Endothelial cell of umbilical vein (primary cell): ENCODE measurements at regions not wholly inside any gene's neighbourhood (a gene's known extent, or its start where the extent isn't known, plus 50 kb on each side); places are given as distances from the start of the nearest gene placed in this dataset.

Source experiments
- BruUV-seq: library from RNA; stranded (reverse); fragments of 400-500 nt; replicated peaks from 2 replicates; lab custom pipeline; 2021; lab: Mats Ljungman, UMichigan
- CTCF ChIA-PET: fragments of 300-600, 350-600 bp; sonication (Branson Sonifier 250); formaldehyde crosslinking; loops from one replicate; lab custom pipeline; 2021; ENCODE audit warnings: antibody characterized with exemption, inconsistent platforms; lab: Charles Lee
- POLR2A ChIA-PET: fragments of 300-600, 350-600 bp; sonication (Branson Sonifier 250); formaldehyde crosslinking; loops from one replicate; lab custom pipeline; 2021; ENCODE audit warnings: antibody characterized with exemption, inconsistent platforms; lab: Charles Lee
- DNase-seq: peaks from one replicate; pipeline ENCODE4 v3.0.0-alpha.2; 2011; ENCODE audit warnings: low read depth, low spot score
- FAIRE-seq: peaks from 2 replicates; lab custom pipeline; 2011; peaks lifted over from hg19 to GRCh38; lab: Jason Lieb, UNC
- H2AFZ ChIP-seq: 2 replicates; pipeline ENCODE4 v1.6.0; 2012; ENCODE audit warnings: low read depth, low read length, control low read depth, inconsistent platforms
- H3K27ac ChIP-seq: 2 replicates; pipeline ENCODE4 v1.5.1; 2011; ENCODE audit warnings: low read depth, mild to moderate bottlenecking, control low read depth, low read length, moderate library complexity; ENCODE audit not compliant: insufficient read depth
- H3K27me3 ChIP-seq, 2 experiments: 2 replicates each; pipeline versions ENCODE4 v1.6.0 to v1.6.1; 2011; ENCODE audit warnings: low read length in 2 of 2, mixed read lengths in 1 of 2; ENCODE audit not compliant: control insufficient read depth in 2 of 2, insufficient read depth in 2 of 2
- H3K36me3 ChIP-seq, 2 experiments: 2 replicates in 1 of 2; 3 replicates in 1 of 2; pipeline ENCODE4 v1.5.1; 2011; ENCODE audit warnings: low read length in 2 of 2, mild to moderate bottlenecking in 1 of 2, moderate library complexity in 1 of 2; ENCODE audit not compliant: control insufficient read depth in 2 of 2, insufficient read depth in 2 of 2; ENCODE audit errors: extremely low read depth in 1 of 2
- H3K4me1 ChIP-seq: 3 replicates; pipeline ENCODE4 v1.5.1; 2011; ENCODE audit warnings: mild to moderate bottlenecking, low read length; ENCODE audit not compliant: control insufficient read depth, insufficient read depth; ENCODE audit errors: extremely low read depth
- H3K4me2 ChIP-seq: 2 replicates; pipeline ENCODE4 v1.6.1; 2011; ENCODE audit warnings: low read length, control low read depth, mixed read lengths; ENCODE audit not compliant: insufficient read depth
- H3K4me3 ChIP-seq, 3 experiments: fragments of 200-600 bp in 1 of 3; sonication (generic), shearing (Covaris generic) in 1 of 3; replicated peaks in 1 of 3; 2 replicates each; pipeline ENCODE4 v1.5.1; 2011 to 2016; ENCODE audit warnings: control low read depth in 3 of 3, low read length in 3 of 3, mild to moderate bottlenecking in 2 of 3, inconsistent platforms in 1 of 3, low read depth in 1 of 3, moderate library complexity in 1 of 3; ENCODE audit not compliant: insufficient read depth in 1 of 3
- H3K79me2 ChIP-seq: 2 replicates; pipeline ENCODE4 v1.6.0; 2012; ENCODE audit warnings: low read length, inconsistent platforms; ENCODE audit not compliant: control insufficient read depth, insufficient read depth
- H3K9ac ChIP-seq: replicated peaks from 2 replicates; pipeline ENCODE3; 2011; ENCODE audit warnings: low read length, control low read depth; ENCODE audit not compliant: insufficient read depth; ENCODE audit errors: extremely low read depth
- H3K9me1 ChIP-seq: replicated peaks from 3 replicates; pipeline ENCODE4 v1.6.0; 2011; ENCODE audit warnings: mild to moderate bottlenecking, low read length; ENCODE audit not compliant: control insufficient read depth, insufficient read depth; ENCODE audit errors: extremely low read depth
- H3K9me3 ChIP-seq: replicated peaks from 2 replicates; pipeline ENCODE4 v1.5.1; 2012; ENCODE audit warnings: low read length, inconsistent platforms; ENCODE audit not compliant: control insufficient read depth, insufficient read depth
- H4K20me1 ChIP-seq: replicated peaks from 2 replicates; pipeline ENCODE3; 2011; ENCODE audit warnings: mild to moderate bottlenecking, low read length; ENCODE audit not compliant: control insufficient read depth, insufficient read depth; ENCODE audit errors: extremely low read depth
- GATA2 ChIP-seq: IDR thresholded peaks from 2 replicates; pipeline ENCODE4 v1.7.0; 2011; ENCODE audit warnings: low read depth, mild to moderate bottlenecking, moderate library complexity, mixed read lengths, low read length; ENCODE audit not compliant: insufficient read length, insufficient read depth
- JUN ChIP-seq: IDR thresholded peaks from 2 replicates; pipeline ENCODE4 v1.6.1; 2011; ENCODE audit warnings: borderline replicate concordance, low read depth; ENCODE audit not compliant: insufficient read length, insufficient read depth
- MYC ChIP-seq: IDR thresholded peaks from one replicate; pipeline ENCODE4 v1.6.1; 2011; ENCODE audit warnings: mild to moderate bottlenecking, low read depth, low read length
- POLR2A ChIP-seq: IDR thresholded peaks from 2 replicates; pipeline ENCODE4 v1.6.1; 2012; ENCODE audit warnings: low read depth, mild to moderate bottlenecking, control low read depth, low read length
- POLR2AphosphoS5 ChIP-seq: IDR thresholded peaks from 2 replicates; pipeline ENCODE4 v1.6.1; 2012; ENCODE audit warnings: low read depth, mild to moderate bottlenecking, control low read depth, low read length, moderate library complexity; ENCODE audit not compliant: insufficient read depth
- dilution Hi-C: fragments of 300-500 bp; cut with MboI; formaldehyde crosslinking; loops from one replicate; pipeline ENCODE4 v1.15.0; 2019; ENCODE audit warnings: low sequenced_read_pairs; ENCODE audit not compliant: extremely low pct_ligation_motif_present
- intact Hi-C: fragments of 100-400 bp; cut with micrococcal nuclease; formaldehyde crosslinking; loops from one replicate; pipeline ENCODE4 v1.10.0; 2022
- TF ChIP-seq, protein P1 (sequence below): IDR thresholded peaks from 2 replicates; pipeline ENCODE4 v1.6.1; 2011; ENCODE audit not compliant: insufficient read depth, insufficient read length
- TF ChIP-seq, protein P2 (sequence below), 2 donors: IDR thresholded peaks; 1 replicate in 1 of 2; 2 replicates in 1 of 2; pipeline ENCODE4 v1.5.1; 2011; ENCODE audit warnings: low read length in 2 of 2, mild to moderate bottlenecking in 2 of 2, moderate library complexity in 2 of 2, control low read depth in 1 of 2, inconsistent platforms in 1 of 2, low read depth in 1 of 2; ENCODE audit not compliant: insufficient read depth in 1 of 2; ENCODE audit errors: extremely low read depth in 1 of 2

DNA sequence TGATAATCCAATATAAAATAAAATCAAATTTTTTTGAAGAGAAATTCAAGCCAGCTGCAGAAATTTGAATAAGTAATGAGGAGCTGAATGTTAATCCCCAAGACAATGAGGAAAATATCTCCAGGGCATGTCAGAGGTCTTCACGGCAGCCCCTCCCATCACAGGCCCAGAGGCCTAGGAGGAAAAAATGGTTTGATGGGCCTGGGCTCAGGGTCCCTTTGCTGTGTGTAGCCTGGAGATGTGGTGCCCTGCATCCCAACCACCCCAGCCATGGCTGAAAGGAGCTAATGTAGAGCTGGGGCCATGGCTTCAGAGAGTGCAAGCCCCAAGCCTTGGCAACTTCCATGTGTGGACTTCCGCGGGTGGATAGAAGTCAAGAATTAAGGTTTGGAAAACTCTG is 618.3 kb downstream of the TAF11L14 start:
- CTCF ChIA-PET = no interaction called here
- no peak overlapping the region for H3K4me3 ChIP-seq
- no peaks in the 10 kb centered on the region for H3K9me1 ChIP-seq
- no peaks in the 10 kb centered on the region for H3K36me3 ChIP-seq
- H3K4me1 ChIP-seq = no peaks in the 10 kb centered on the region
- no peak for DNase-seq
- FAIRE-seq = no peak
- POLR2A ChIA-PET = no interaction called here
- BruUV-seq = no TSS peak
- peaks cover 2% of the 10 kb centered on the region for H3K9me3 ChIP-seq
- no peaks in the 10 kb centered on the region for H3K27me3 ChIP-seq
- no peak overlapping the region for H3K4me2 ChIP-seq
- H3K27ac ChIP-seq = no peak overlapping the region
- H3K9ac ChIP-seq = no peak overlapping the region
- dilution Hi-C loops (no loop called here), intact Hi-C loops (no loop called here)
- no peak overlapping the region for H2AFZ ChIP-seq
- no peaks in the 10 kb centered on the region for H4K20me1 ChIP-seq
- no peaks in the 10 kb centered on the region for H3K79me2 ChIP-seq
- TF ChIP-seq, protein P1, sequence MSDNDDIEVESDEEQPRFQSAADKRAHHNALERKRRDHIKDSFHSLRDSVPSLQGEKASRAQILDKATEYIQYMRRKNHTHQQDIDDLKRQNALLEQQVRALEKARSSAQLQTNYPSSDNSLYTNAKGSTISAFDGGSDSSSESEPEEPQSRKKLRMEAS = no peak
- TF ChIP-seq, protein P2, sequence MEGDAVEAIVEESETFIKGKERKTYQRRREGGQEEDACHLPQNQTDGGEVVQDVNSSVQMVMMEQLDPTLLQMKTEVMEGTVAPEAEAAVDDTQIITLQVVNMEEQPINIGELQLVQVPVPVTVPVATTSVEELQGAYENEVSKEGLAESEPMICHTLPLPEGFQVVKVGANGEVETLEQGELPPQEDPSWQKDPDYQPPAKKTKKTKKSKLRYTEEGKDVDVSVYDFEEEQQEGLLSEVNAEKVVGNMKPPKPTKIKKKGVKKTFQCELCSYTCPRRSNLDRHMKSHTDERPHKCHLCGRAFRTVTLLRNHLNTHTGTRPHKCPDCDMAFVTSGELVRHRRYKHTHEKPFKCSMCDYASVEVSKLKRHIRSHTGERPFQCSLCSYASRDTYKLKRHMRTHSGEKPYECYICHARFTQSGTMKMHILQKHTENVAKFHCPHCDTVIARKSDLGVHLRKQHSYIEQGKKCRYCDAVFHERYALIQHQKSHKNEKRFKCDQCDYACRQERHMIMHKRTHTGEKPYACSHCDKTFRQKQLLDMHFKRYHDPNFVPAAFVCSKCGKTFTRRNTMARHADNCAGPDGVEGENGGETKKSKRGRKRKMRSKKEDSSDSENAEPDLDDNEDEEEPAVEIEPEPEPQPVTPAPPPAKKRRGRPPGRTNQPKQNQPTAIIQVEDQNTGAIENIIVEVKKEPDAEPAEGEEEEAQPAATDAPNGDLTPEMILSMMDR (IDR thresholded peaks at IDR 0.05; ENCODE audit: extremely low read depth in 1 of 2, insufficient read depth in 1 of 2, low read depth in 1 of 2, low read length in 2 of 2) = no peak
- TF ChIP-seq POLR2AphosphoS5 (no peak), MYC (no peak), JUN (no peak), GATA2 (no peak), POLR2A (no peak)
